Right atrium auricular region (tissue), 2 donors: ENCODE measurements at regions not wholly inside any gene's neighbourhood (a gene's known extent, or its start where the extent isn't known, plus 50 kb on each side); places are given as distances from the start of the nearest gene placed in this dataset.

Experiments
- DNase-seq: peaks from one replicate; pipeline ENCODE4 v3.0.0-alpha.2; 2019; ENCODE audit warnings: low spot score
- H3K27ac ChIP-seq, 2 donors: fragments of 200-600 bp; sonication (generic); 1 replicate in 1 of 2; 2 replicates in 1 of 2; pipeline ENCODE4 v1.5.1; 2016 to 2019
- H3K27me3 ChIP-seq, 2 donors: fragments of 200-600 bp; sonication (generic); one replicate each; pipeline versions ENCODE4 v1.5.1 to v1.6.0; 2017 to 2019
- H3K36me3 ChIP-seq: fragments of 200-600 bp; sonication (generic); one replicate; pipeline ENCODE4 v1.5.1; 2016
- H3K4me1 ChIP-seq, 2 donors: fragments of 200-600 bp; sonication (generic); one replicate each; pipeline versions ENCODE4 v1.5.1 to v1.6.0; 2017 to 2019
- H3K4me3 ChIP-seq, 2 donors: fragments of 200-600 bp; sonication (generic); 1 replicate in 1 of 2; 2 replicates in 1 of 2; pipeline ENCODE4 v1.5.1; 2017 to 2019; ENCODE audit warnings: mild to moderate bottlenecking in 1 of 2, moderate library complexity in 1 of 2
- H3K9me3 ChIP-seq, 2 donors: fragments of 200-600 bp; sonication (generic); one replicate each; pipeline ENCODE4 v1.5.1; 2019
- TF ChIP-seq, protein P1 (sequence below), 2 donors: fragments of 200-600 bp; sonication (generic); IDR thresholded peaks; one replicate each; pipeline ENCODE4 v1.5.1; 2019; ENCODE audit warnings: antibody characterized with exemption in 2 of 2

- Histone ChIP-seq H3K9me3 (no peaks in the 10 kb centered on the region), H3K27ac (no peak overlapping the region), H3K36me3 (no peaks in the 10 kb centered on the region), H3K27me3 (no peaks in the 10 kb centered on the region), H3K4me1 (no peaks in the 10 kb centered on the region), H3K4me3 (no peak overlapping the region)
- TF ChIP-seq, protein P1, sequence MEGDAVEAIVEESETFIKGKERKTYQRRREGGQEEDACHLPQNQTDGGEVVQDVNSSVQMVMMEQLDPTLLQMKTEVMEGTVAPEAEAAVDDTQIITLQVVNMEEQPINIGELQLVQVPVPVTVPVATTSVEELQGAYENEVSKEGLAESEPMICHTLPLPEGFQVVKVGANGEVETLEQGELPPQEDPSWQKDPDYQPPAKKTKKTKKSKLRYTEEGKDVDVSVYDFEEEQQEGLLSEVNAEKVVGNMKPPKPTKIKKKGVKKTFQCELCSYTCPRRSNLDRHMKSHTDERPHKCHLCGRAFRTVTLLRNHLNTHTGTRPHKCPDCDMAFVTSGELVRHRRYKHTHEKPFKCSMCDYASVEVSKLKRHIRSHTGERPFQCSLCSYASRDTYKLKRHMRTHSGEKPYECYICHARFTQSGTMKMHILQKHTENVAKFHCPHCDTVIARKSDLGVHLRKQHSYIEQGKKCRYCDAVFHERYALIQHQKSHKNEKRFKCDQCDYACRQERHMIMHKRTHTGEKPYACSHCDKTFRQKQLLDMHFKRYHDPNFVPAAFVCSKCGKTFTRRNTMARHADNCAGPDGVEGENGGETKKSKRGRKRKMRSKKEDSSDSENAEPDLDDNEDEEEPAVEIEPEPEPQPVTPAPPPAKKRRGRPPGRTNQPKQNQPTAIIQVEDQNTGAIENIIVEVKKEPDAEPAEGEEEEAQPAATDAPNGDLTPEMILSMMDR (IDR thresholded peaks at IDR 0.05): no peak
- DNase-seq: no peak
These were observed 70.9 kb downstream of the MAGEB5 start for GRCh38 chrX:26286836-26287235.
